Mesendoderm (in vitro differentiated cells): ENCODE measurements at regions not wholly inside any gene's neighbourhood (a gene's known extent, or its start where the extent isn't known, plus 50 kb on each side); places are given as distances from the start of the nearest gene placed in this dataset.

ENCODE experiments used
- DNase-seq: peaks from one replicate; pipeline ENCODE4 v3.0.0; 2013
- H2AK5ac ChIP-seq: 2 replicates; pipeline ENCODE4 v1.6.1; 2013; ENCODE audit warnings: low read length, inconsistent platforms
- H2BK120ac ChIP-seq: 2 replicates; pipeline ENCODE4 v1.6.1; 2013; ENCODE audit warnings: low read depth, mild to moderate bottlenecking, low read length, moderate library complexity, mixed read lengths
- H2BK15ac ChIP-seq: replicated peaks from 2 replicates; pipeline ENCODE4 v1.6.1; 2013; ENCODE audit warnings: low read depth, mild to moderate bottlenecking, moderate library complexity
- H2BK5ac ChIP-seq: 2 replicates; pipeline ENCODE4 v1.6.1; 2013; ENCODE audit warnings: low read length, inconsistent platforms
- H3K18ac ChIP-seq: 2 replicates; pipeline ENCODE4 v1.6.1; 2013; ENCODE audit warnings: mild to moderate bottlenecking, low read length, mixed read lengths
- H3K23ac ChIP-seq: one replicate; pipeline ENCODE4 v1.6.1; 2013; ENCODE audit warnings: low read length
- H3K27ac ChIP-seq: 2 replicates; pipeline ENCODE4 v1.5.1; 2013; ENCODE audit warnings: low read depth, mild to moderate bottlenecking, inconsistent platforms, low read length, moderate library complexity
- H3K27me3 ChIP-seq: 2 replicates; pipeline ENCODE4 v1.6.1; 2013; ENCODE audit warnings: low read length, control low read depth, mild to moderate bottlenecking, inconsistent platforms; ENCODE audit not compliant: insufficient read depth, poor library complexity
- H3K36me3 ChIP-seq: 2 replicates; pipeline ENCODE4 v1.6.1; 2013; ENCODE audit warnings: low read length, inconsistent platforms; ENCODE audit not compliant: control insufficient read depth, insufficient read depth
- H3K4ac ChIP-seq: one replicate; pipeline ENCODE4 v1.6.1; 2013; ENCODE audit warnings: low read depth, mild to moderate bottlenecking, low read length, moderate library complexity
- H3K4me1 ChIP-seq: 2 replicates; pipeline ENCODE4 v1.6.1; 2013; ENCODE audit warnings: low read depth, low read length, inconsistent platforms; ENCODE audit not compliant: control insufficient read depth
- H3K4me2 ChIP-seq: 2 replicates; pipeline ENCODE4 v1.6.1; 2013; ENCODE audit warnings: low read length
- H3K4me3 ChIP-seq: 2 replicates; pipeline ENCODE4 v1.5.1; 2013; ENCODE audit warnings: mild to moderate bottlenecking, low read length
- H3K56ac ChIP-seq: one replicate; pipeline ENCODE4 v1.6.1; 2013; ENCODE audit warnings: low read length
- H3K79me1 ChIP-seq: 2 replicates; pipeline ENCODE4 v1.6.1; 2013; ENCODE audit warnings: low read length, inconsistent platforms
- H3K79me2 ChIP-seq: 2 replicates; pipeline ENCODE4 v1.6.1; 2013; ENCODE audit warnings: mild to moderate bottlenecking, low read length; ENCODE audit not compliant: control insufficient read depth, insufficient read depth
- H3K9ac ChIP-seq: 2 replicates; pipeline ENCODE4 v1.6.1; 2013; ENCODE audit warnings: low read length, inconsistent platforms
- H4K5ac ChIP-seq: one replicate; pipeline ENCODE4 v1.6.1; 2013; ENCODE audit warnings: low read length
- H4K8ac ChIP-seq: one replicate; pipeline ENCODE4 v1.6.1; 2013; ENCODE audit warnings: low read depth, mild to moderate bottlenecking, control low read depth, low read length, moderate library complexity
- WGBS: extraction: QIAGEN DNeasy Blood & Tissue Kit; methylation state at CpG from one replicate; pipeline ENCODE4 v1.1.7; 2013; ENCODE audit warnings: low lambda C conversion rate, missing lambda C conversion rate; ENCODE audit not compliant: insufficient coverage; ENCODE audit errors: extremely low coverage; 5-methylcytosine and 5-hydroxymethylcytosine counted together

GRCh38 chr9:22343218-22343611 lies 103.4 kb upstream of the DMRTA1 start:
- no peak overlapping the region for H2AK5ac ChIP-seq
- DNase-seq, result no peak
- no peaks in the 10 kb centered on the region for H3K79me1 ChIP-seq
- no peak overlapping the region for H4K8ac ChIP-seq
- H3K9ac ChIP-seq, result no peak overlapping the region
- no peaks in the 10 kb centered on the region for H3K36me3 ChIP-seq
- H3K23ac ChIP-seq, result no peak overlapping the region
- no peak overlapping the region for H2BK15ac ChIP-seq
- H3K4me2 ChIP-seq, result no peak overlapping the region
- H3K56ac ChIP-seq, result no peak overlapping the region
- H3K27me3 ChIP-seq, result no peaks in the 10 kb centered on the region
- no peaks in the 10 kb centered on the region for H3K4me1 ChIP-seq
- no peaks in the 10 kb centered on the region for H3K79me2 ChIP-seq
- H3K27ac ChIP-seq, result no peak overlapping the region
- no peak overlapping the region for H3K4ac ChIP-seq
- no peak overlapping the region for H3K4me3 ChIP-seq
- H4K5ac ChIP-seq, result no peak overlapping the region
- H2BK120ac ChIP-seq, result no peak overlapping the region
- no peak overlapping the region for H2BK5ac ChIP-seq
- no CpG with 5 or more reads among the region's 1 CpG for WGBS
- H3K18ac ChIP-seq, result no peak overlapping the region

GRCh38 chr9:22354699-22355384 lies 91.8 kb upstream of the DMRTA1 start:
- Histone ChIP-seq H3K4me1 (no peaks in the 10 kb centered on the region), H3K23ac (no peak overlapping the region), H2BK5ac (no peak overlapping the region), H3K56ac (no peak overlapping the region), H3K9ac (no peak overlapping the region), H2BK120ac (no peak overlapping the region), H2BK15ac (no peak overlapping the region), H3K27ac (no peak overlapping the region), H3K36me3 (no peaks in the 10 kb centered on the region), H3K79me2 (no peaks in the 10 kb centered on the region), H4K5ac (no peak overlapping the region), H3K27me3 (no peaks in the 10 kb centered on the region), H2AK5ac (no peak overlapping the region), H3K18ac (no peak overlapping the region), H3K4me2 (no peak overlapping the region), H3K4me3 (no peak overlapping the region), H3K79me1 (no peaks in the 10 kb centered on the region), H3K4ac (no peak overlapping the region), H4K8ac (no peak overlapping the region)
- no peak for DNase-seq
- no CpG with 5 or more reads among the region's 13 CpGs for WGBS

GRCh38 chr9:22356985-22357384 lies 89.6 kb upstream of the DMRTA1 start:
- no CpG with 5 or more reads among the region's 5 CpGs for WGBS
- Histone ChIP-seq H3K4me1 (no peaks in the 10 kb centered on the region), H3K79me1 (no peaks in the 10 kb centered on the region)

GRCh38 chr9:22363421-22363887 lies 83.2 kb upstream of the DMRTA1 start:
- WGBS, result no CpG with 5 or more reads among the region's 31 CpGs
- H3K4me2 ChIP-seq, result no peak overlapping the region
- no peaks in the 10 kb centered on the region for H3K79me2 ChIP-seq
- H3K23ac ChIP-seq, result no peak overlapping the region
- H2AK5ac ChIP-seq, result no peak overlapping the region
- no peaks in the 10 kb centered on the region for H3K4me1 ChIP-seq
- no peak overlapping the region for H4K8ac ChIP-seq
- no peak for DNase-seq
- no peak overlapping the region for H3K56ac ChIP-seq
- no peaks in the 10 kb centered on the region for H3K36me3 ChIP-seq
- H2BK5ac ChIP-seq, result no peak overlapping the region
- no peaks in the 10 kb centered on the region for H3K27me3 ChIP-seq
- H3K18ac ChIP-seq, result no peak overlapping the region
- no peak overlapping the region for H3K9ac ChIP-seq
- no peak overlapping the region for H2BK120ac ChIP-seq
- no peak overlapping the region for H2BK15ac ChIP-seq
- no peak overlapping the region for H4K5ac ChIP-seq
- H3K4me3 ChIP-seq, result no peak overlapping the region
- H3K79me1 ChIP-seq, result no peaks in the 10 kb centered on the region
- no peak overlapping the region for H3K4ac ChIP-seq
- no peak overlapping the region for H3K27ac ChIP-seq

More at GRCh38 chr9:22356985-22357384, 89.6 kb upstream of the DMRTA1 start:
- H3K4me2 ChIP-seq, result no peak overlapping the region
- no peak overlapping the region for H3K18ac ChIP-seq
- no peak overlapping the region for H3K27ac ChIP-seq
- no peak overlapping the region for H3K4me3 ChIP-seq
- no peak overlapping the region for H3K56ac ChIP-seq
- H3K4ac ChIP-seq, result no peak overlapping the region
- no peak overlapping the region for H2BK5ac ChIP-seq
- no peak overlapping the region for H2BK120ac ChIP-seq
- H3K23ac ChIP-seq, result no peak overlapping the region
- no peaks in the 10 kb centered on the region for H3K36me3 ChIP-seq
- no peaks in the 10 kb centered on the region for H3K27me3 ChIP-seq
- H3K9ac ChIP-seq, result no peak overlapping the region
- H2BK15ac ChIP-seq, result no peak overlapping the region
- no peak overlapping the region for H4K5ac ChIP-seq
- H2AK5ac ChIP-seq, result no peak overlapping the region
- no peak overlapping the region for H4K8ac ChIP-seq
- H3K79me2 ChIP-seq, result no peaks in the 10 kb centered on the region
- DNase-seq, result no peak

DNA sequence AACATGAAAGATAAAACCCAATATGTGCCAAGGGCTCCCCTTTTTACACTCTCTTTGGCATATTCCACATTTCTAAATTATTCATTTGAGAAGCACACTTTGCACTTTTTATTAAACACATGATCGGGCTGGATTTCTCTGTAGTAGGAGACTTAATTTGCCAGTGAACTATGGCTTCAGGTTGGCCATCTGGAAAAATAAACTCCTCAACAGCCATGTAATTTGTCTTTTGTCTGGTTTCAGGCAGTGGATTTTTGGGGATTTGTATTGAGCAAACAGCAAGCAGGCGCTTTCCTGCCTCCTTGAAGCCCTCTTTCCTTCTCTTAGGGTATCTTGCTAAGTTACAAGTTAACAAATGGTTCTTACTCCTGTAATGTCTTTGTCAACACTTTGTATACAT lies 73.0 kb upstream of the DMRTA1 start:
- Histone ChIP-seq H3K79me1 (no peaks in the 10 kb centered on the region), H2BK120ac (no peak overlapping the region), H2BK15ac (peak overlapping the region; percentile 60), H3K4me1 (no peaks in the 10 kb centered on the region), H3K27me3 (no peaks in the 10 kb centered on the region), H2BK5ac (no peak overlapping the region), H3K23ac (no peak overlapping the region), H3K4ac (no peak overlapping the region), H3K36me3 (no peaks in the 10 kb centered on the region), H3K27ac (no peak overlapping the region), H4K8ac (no peak overlapping the region), H3K4me2 (no peak overlapping the region), H2AK5ac (no peak overlapping the region), H3K4me3 (no peak overlapping the region), H3K79me2 (no peaks in the 10 kb centered on the region), H3K18ac (no peak overlapping the region), H4K5ac (no peak overlapping the region), H3K56ac (no peak overlapping the region), H3K9ac (no peak overlapping the region)
- no peak for DNase-seq
- WGBS, result no CpG with 5 or more reads among the region's 2 CpGs

DNA sequence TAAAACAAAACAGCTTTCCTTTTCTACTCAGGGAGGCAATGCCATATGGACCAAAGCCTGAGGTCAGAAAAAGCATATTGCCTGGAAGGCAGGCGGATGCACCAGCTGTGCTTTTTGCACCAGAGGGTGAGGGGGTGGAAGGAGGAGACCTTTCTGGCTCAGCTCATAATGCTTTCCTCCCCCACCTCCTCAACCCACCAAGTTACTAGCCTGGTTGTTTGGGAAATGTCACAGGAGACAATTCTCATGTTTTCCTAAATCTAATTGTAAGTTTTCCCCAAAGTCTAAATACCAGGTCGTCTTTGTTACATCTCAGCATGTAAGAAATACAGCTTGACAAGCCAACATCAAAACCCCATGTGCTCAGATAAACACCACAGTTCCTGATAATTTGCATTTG lies 72.6 kb upstream of the DMRTA1 start:
- no peak overlapping the region for H3K4ac ChIP-seq
- no peaks in the 10 kb centered on the region for H3K79me1 ChIP-seq
- no peak overlapping the region for H4K8ac ChIP-seq
- H3K23ac ChIP-seq, result no peak overlapping the region
- no peak overlapping the region for H3K4me2 ChIP-seq
- H2BK15ac ChIP-seq, result no peak overlapping the region
- no peaks in the 10 kb centered on the region for H3K4me1 ChIP-seq
- DNase-seq, result peak; percentile 50
- no peak overlapping the region for H3K56ac ChIP-seq
- no peak overlapping the region for H2BK120ac ChIP-seq
- H3K27me3 ChIP-seq, result no peaks in the 10 kb centered on the region
- H2AK5ac ChIP-seq, result no peak overlapping the region
- H3K18ac ChIP-seq, result no peak overlapping the region
- no peak overlapping the region for H3K4me3 ChIP-seq
- no peak overlapping the region for H3K9ac ChIP-seq
- H3K36me3 ChIP-seq, result no peaks in the 10 kb centered on the region
- H3K27ac ChIP-seq, result no peak overlapping the region
- no peak overlapping the region for H2BK5ac ChIP-seq
- H4K5ac ChIP-seq, result no peak overlapping the region
- H3K79me2 ChIP-seq, result no peaks in the 10 kb centered on the region
- no CpG with 5 or more reads among the region's 2 CpGs for WGBS
